GM19397 (cell line): ENCODE measurements at regions not wholly inside any gene's neighbourhood (a gene's known extent, or its start where the extent isn't known, plus 50 kb on each side); places are given as distances from the start of the nearest gene placed in this dataset.

ENCODE experiments used
- ATAC-seq: cut with Tn5 transposase; IDR thresholded peaks from one replicate; pipeline ENCODE4 v1.9.1; 2021; ENCODE audit warnings: mild to moderate bottlenecking, moderate library complexity; ENCODE audit not compliant: unreplicated experiment

GRCh38 chr6:134720353-134721059 is 229.4 kb downstream of the ALDH8A1 start:
- ATAC-seq, result no peak

GRCh38 chr6:134719911-134720310 is 230.0 kb downstream of the ALDH8A1 start:
- ATAC-seq, result no peak

GRCh38 chr6:134719286-134719685 is 230.6 kb downstream of the ALDH8A1 start:
- no peak for ATAC-seq

- ATAC-seq, result no peak
Observed at GRCh38 chr6:134714679-134715078, 235.2 kb downstream of the ALDH8A1 start.

GRCh38 chr6:134714113-134714512 is 235.8 kb downstream of the ALDH8A1 start:
- ATAC-seq, result no peak

- ATAC-seq, result no peak
Observed at GRCh38 chr6:134712311-134712710, 237.6 kb downstream of the ALDH8A1 start.

- ATAC-seq, result no peak
Observed at GRCh38 chr6:134708079-134708478, 241.8 kb downstream of the ALDH8A1 start.

- no peak for ATAC-seq
Observed at GRCh38 chr6:134707342-134708031, 242.4 kb downstream of the ALDH8A1 start.

GRCh38 chr6:134706806-134707205 is 243.1 kb downstream of the ALDH8A1 start:
- no peak for ATAC-seq

- ATAC-seq, result no peak
Observed at GRCh38 chr6:134706153-134706552, 243.7 kb downstream of the ALDH8A1 start.

GRCh38 chr6:134703206-134703605 is 246.7 kb downstream of the ALDH8A1 start:
- no peak for ATAC-seq

- ATAC-seq, result no peak
Observed at GRCh38 chr6:134702279-134702678, 247.6 kb downstream of the ALDH8A1 start.

- ATAC-seq, result no peak
Observed at GRCh38 chr6:134701301-134701700, 248.6 kb downstream of the ALDH8A1 start.

- ATAC-seq, result no peak
Observed at GRCh38 chr6:134698228-134698627, 251.7 kb downstream of the ALDH8A1 start.

- ATAC-seq, result no peak
Observed at GRCh38 chr6:134692008-134692407, 257.9 kb downstream of the ALDH8A1 start.

- ATAC-seq, result no peak
Observed at GRCh38 chr6:134691180-134691579, 258.7 kb downstream of the ALDH8A1 start.

GRCh38 chr6:134690048-134690447 is 259.9 kb downstream of the ALDH8A1 start:
- no peak for ATAC-seq

- no peak for ATAC-seq
Observed at GRCh38 chr6:134689641-134690040, 260.3 kb downstream of the ALDH8A1 start.

GRCh38 chr6:134689177-134689576 is 260.7 kb downstream of the ALDH8A1 start:
- ATAC-seq, result no peak

GRCh38 chr6:134686071-134686470 is 263.8 kb downstream of the ALDH8A1 start:
- no peak for ATAC-seq

GRCh38 chr6:134684423-134684795 is 265.5 kb downstream of the ALDH8A1 start:
- no peak for ATAC-seq

- no peak for ATAC-seq
Observed at GRCh38 chr6:134683783-134684422, 266.0 kb downstream of the ALDH8A1 start.
